HG03159 (cell line): ENCODE measurements at regions not wholly inside any gene's neighbourhood (a gene's known extent, or its start where the extent isn't known, plus 50 kb on each side); places are given as distances from the start of the nearest gene placed in this dataset.

Source experiments
- ATAC-seq: cut with Tn5 transposase; IDR thresholded peaks from one replicate; pipeline ENCODE4 v1.9.1; 2021; ENCODE audit warnings: mild to moderate bottlenecking, moderate library complexity; ENCODE audit not compliant: unreplicated experiment

- no peak for ATAC-seq
These were observed 142.9 kb upstream of the GYPC start for GRCh38 chr2:126513033-126513432.

- ATAC-seq = no peak
These were observed 140.5 kb upstream of the GYPC start for GRCh38 chr2:126515471-126515870.

- ATAC-seq = no peak
These were observed 137.8 kb upstream of the GYPC start for GRCh38 chr2:126518196-126518595.

GRCh38 chr2:126527836-126528490 lies 128.0 kb upstream of the GYPC start:
- peak; percentile 81 for ATAC-seq

- ATAC-seq = no peak
These were observed 124.9 kb upstream of the GYPC start for GRCh38 chr2:126531029-126531428.

- ATAC-seq = no peak
These were observed 121.5 kb upstream of the GYPC start for GRCh38 chr2:126534478-126534877.

GRCh38 chr2:126535408-126535807 lies 120.5 kb upstream of the GYPC start:
- no peak for ATAC-seq

GRCh38 chr2:126536605-126537200 lies 119.3 kb upstream of the GYPC start:
- no peak for ATAC-seq

- no peak for ATAC-seq
These were observed 116.9 kb upstream of the GYPC start for GRCh38 chr2:126539101-126539500.

GRCh38 chr2:126542247-126542646 lies 113.7 kb upstream of the GYPC start:
- no peak for ATAC-seq

- ATAC-seq = no peak
These were observed 112.9 kb upstream of the GYPC start for GRCh38 chr2:126543081-126543480.

GRCh38 chr2:126558029-126558428 lies 97.9 kb upstream of the GYPC start:
- ATAC-seq = no peak

GRCh38 chr2:126568734-126569133 lies 87.2 kb upstream of the GYPC start:
- no peak for ATAC-seq

GRCh38 chr2:126571403-126571802 lies 84.6 kb upstream of the GYPC start:
- no peak for ATAC-seq

GRCh38 chr2:126575631-126576030 lies 80.3 kb upstream of the GYPC start:
- no peak for ATAC-seq

- no peak for ATAC-seq
These were observed 76.1 kb upstream of the GYPC start for GRCh38 chr2:126579868-126580267.

GRCh38 chr2:126586317-126586716 lies 69.6 kb upstream of the GYPC start:
- no peak for ATAC-seq

GRCh38 chr2:126599062-126599461 lies 56.9 kb upstream of the GYPC start:
- no peak for ATAC-seq

GRCh38 chr2:126600742-126601141 lies 55.2 kb upstream of the GYPC start:
- no peak for ATAC-seq

GRCh38 chr2:126602334-126602733 lies 53.6 kb upstream of the GYPC start:
- no peak for ATAC-seq
